H1 (cell line): ENCODE measurements at regions not wholly inside any gene's neighbourhood (a gene's known extent, or its start where the extent isn't known, plus 50 kb on each side); places are given as distances from the start of the nearest gene placed in this dataset.

Source experiments
- CTCF ChIA-PET: fragments of 300-600 bp; sonication (Branson Sonifier 250); formaldehyde crosslinking; loops from one replicate; lab custom pipeline; 2021; ENCODE audit not compliant: partially characterized antibody; lab: Charles Lee
- POLR2A ChIA-PET: fragments of 300-600 bp; sonication (Branson Sonifier 250); formaldehyde crosslinking; loops from one replicate; lab custom pipeline; 2021; ENCODE audit warnings: inconsistent platforms; ENCODE audit not compliant: partially characterized antibody; lab: Charles Lee
- DNase-seq, 2 experiments: peaks; one replicate each; pipeline versions ENCODE4 v3.0.0 to v3.0.0-alpha.2; 2010 to 2022; ENCODE audit warnings: low spot score in 2 of 2, low read depth in 1 of 2, mixed read lengths in 1 of 2
- FAIRE-seq: peaks from 2 replicates; lab custom pipeline; 2011; peaks lifted over from hg19 to GRCh38; lab: Jason Lieb, UNC
- H2AFZ ChIP-seq: 2 replicates; pipeline ENCODE4 v1.8.1; 2012; ENCODE audit warnings: low read length, inconsistent platforms
- H2AK5ac ChIP-seq: 2 replicates; pipeline ENCODE4 v1.6.1; 2013; ENCODE audit warnings: low read depth, low read length
- H2BK120ac ChIP-seq: replicated peaks from 2 replicates; pipeline ENCODE3; 2013; ENCODE audit warnings: low read depth, low read length, inconsistent platforms
- H2BK12ac ChIP-seq: 2 replicates; pipeline ENCODE4 v1.6.1; 2013; ENCODE audit warnings: low read depth, low read length
- H2BK15ac ChIP-seq: 2 replicates; pipeline ENCODE4 v1.6.1; 2013; ENCODE audit warnings: low read length
- H2BK20ac ChIP-seq: 2 replicates; pipeline ENCODE4 v1.6.1; 2013; ENCODE audit warnings: low read length
- H2BK5ac ChIP-seq: 2 replicates; pipeline ENCODE4 v1.6.1; 2013; ENCODE audit warnings: low read depth, low read length
- H3K14ac ChIP-seq: 2 replicates; pipeline ENCODE4 v1.6.1; 2013; ENCODE audit warnings: inconsistent platforms; ENCODE audit not compliant: insufficient read length
- H3K18ac ChIP-seq: 2 replicates; pipeline ENCODE4 v1.6.1; 2013; ENCODE audit warnings: low read length; ENCODE audit errors: extremely low read depth
- H3K23ac ChIP-seq: 2 replicates; pipeline ENCODE4 v1.6.1; 2013; ENCODE audit warnings: inconsistent platforms; ENCODE audit not compliant: insufficient read length
- H3K23me2 ChIP-seq: 2 replicates; pipeline ENCODE4 v1.6.1; 2013; ENCODE audit warnings: low read depth, low read length
- H3K27ac ChIP-seq: 2 replicates; pipeline ENCODE4 v1.6.1; 2011; ENCODE audit warnings: low read depth, low read length, inconsistent platforms
- H3K27me3 ChIP-seq, 4 experiments: replicated peaks in 1 of 4; 1 replicate in 1 of 4; 2 replicates in 3 of 4; pipeline versions ENCODE4 v1.6.1 to v1.8.1; 2011 to 2013; ENCODE audit warnings: low read length in 3 of 4, mild to moderate bottlenecking in 3 of 4, inconsistent platforms in 2 of 4, mixed read lengths in 2 of 4, moderate library complexity in 1 of 4; ENCODE audit not compliant: control insufficient read depth in 3 of 4, insufficient read depth in 3 of 4; ENCODE audit errors: extremely low read depth in 1 of 4
- H3K36me3 ChIP-seq, 4 experiments: 2 replicates each; pipeline versions ENCODE4 v1.6.1 to v1.8.1; 2011 to 2013; ENCODE audit warnings: mild to moderate bottlenecking in 4 of 4, low read length in 3 of 4, moderate library complexity in 2 of 4, control low read depth in 1 of 4, inconsistent platforms in 1 of 4; ENCODE audit not compliant: insufficient read depth in 4 of 4, control insufficient read depth in 2 of 4
- H3K4ac ChIP-seq: replicated peaks from 2 replicates; pipeline ENCODE3; 2013; ENCODE audit warnings: low read length, low read depth, mixed read lengths, inconsistent platforms; ENCODE audit not compliant: insufficient read length
- H3K4me1 ChIP-seq, 4 experiments: replicated peaks in 1 of 4; 1 replicate in 1 of 4; 2 replicates in 3 of 4; pipeline versions ENCODE4 v1.6.1 to v1.8.1; 2011 to 2013; ENCODE audit warnings: low read length in 3 of 4, inconsistent platforms in 2 of 4, mixed read lengths in 1 of 4; ENCODE audit not compliant: insufficient read depth in 4 of 4, control insufficient read depth in 3 of 4
- H3K4me2 ChIP-seq, 2 experiments: 2 replicates each; pipeline versions ENCODE4 v1.6.1 to v1.8.1; 2011 to 2013; ENCODE audit warnings: low read depth in 2 of 2, low read length in 2 of 2, control low read depth in 1 of 2, inconsistent platforms in 1 of 2, mild to moderate bottlenecking in 1 of 2; ENCODE audit not compliant: insufficient read depth in 1 of 2
- H3K4me3 ChIP-seq, 4 experiments: fragments of 200-600, 300-600 bp in 1 of 4; sonication (generic), shearing (Covaris generic), sonication (Bioruptor Twin) in 1 of 4; 2 replicates each; pipeline versions ENCODE4 v1.5.1 to v1.8.1; 2011 to 2016; ENCODE audit warnings: low read length in 4 of 4, low read depth in 3 of 4, control low read depth in 2 of 4, inconsistent platforms in 2 of 4, mild to moderate bottlenecking in 2 of 4, mixed read lengths in 1 of 4, moderate library complexity in 1 of 4; ENCODE audit not compliant: insufficient read depth in 2 of 4; ENCODE audit errors: extremely low read depth in 1 of 4
- H3K56ac ChIP-seq: replicated peaks from 2 replicates; pipeline ENCODE3; 2013; ENCODE audit warnings: low read depth, mild to moderate bottlenecking, mixed read lengths, low read length, inconsistent platforms; ENCODE audit not compliant: insufficient read length
- H3K79me1 ChIP-seq: 2 replicates; pipeline ENCODE4 v1.6.1; 2013; ENCODE audit warnings: low read depth, low read length, control low read depth
- H3K79me2 ChIP-seq, 2 experiments: 2 replicates each; pipeline versions ENCODE4 v1.6.1 to v1.8.1; 2012 to 2013; ENCODE audit warnings: low read length in 2 of 2, mild to moderate bottlenecking in 2 of 2, inconsistent platforms in 1 of 2; ENCODE audit not compliant: insufficient read depth in 2 of 2, control insufficient read depth in 1 of 2
- H3K9ac ChIP-seq, 4 experiments: replicated peaks in 1 of 4; 1 replicate in 1 of 4; 2 replicates in 3 of 4; pipeline versions ENCODE4 v1.6.1 to v1.8.1; 2011 to 2013; ENCODE audit warnings: low read depth in 3 of 4, low read length in 3 of 4, control low read depth in 2 of 4, mild to moderate bottlenecking in 2 of 4, moderate library complexity in 2 of 4, inconsistent platforms in 1 of 4; ENCODE audit errors: extremely low read depth in 1 of 4
- H3K9me3 ChIP-seq, 2 experiments: 2 replicates each; pipeline versions ENCODE4 v1.6.1 to v1.8.1; 2012 to 2013; ENCODE audit warnings: mild to moderate bottlenecking in 2 of 2, moderate library complexity in 2 of 2, control low read depth in 1 of 2, inconsistent platforms in 1 of 2, low read depth in 1 of 2, low read length in 1 of 2, mixed read lengths in 1 of 2; ENCODE audit not compliant: insufficient read depth in 2 of 2
- H4K20me1 ChIP-seq, 2 experiments: replicated peaks in 1 of 2; 2 replicates each; pipeline versions ENCODE3 to v1.8.1; 2011 to 2013; ENCODE audit warnings: inconsistent platforms in 2 of 2, low read length in 2 of 2, mild to moderate bottlenecking in 1 of 2; ENCODE audit not compliant: insufficient read depth in 2 of 2, control insufficient read depth in 1 of 2
- H4K5ac ChIP-seq: 2 replicates; pipeline ENCODE4 v1.6.1; 2013; ENCODE audit warnings: low read length, low read depth, mixed read lengths, inconsistent platforms; ENCODE audit not compliant: insufficient read length
- H4K8ac ChIP-seq: 2 replicates; pipeline ENCODE4 v1.8.0; 2013; ENCODE audit warnings: mild to moderate bottlenecking, moderate library complexity, low read length, inconsistent platforms; ENCODE audit not compliant: insufficient read depth; ENCODE audit errors: extremely low read depth
- H4K91ac ChIP-seq: replicated peaks from 2 replicates; pipeline ENCODE3; 2013; ENCODE audit warnings: low read length, mixed read lengths, inconsistent platforms; ENCODE audit not compliant: insufficient read length
- ASH2L ChIP-seq: fragments of 200-600, 300-600 bp; sonication (generic); IDR thresholded peaks from one replicate; pipeline ENCODE4 v1.7.1; 2017; ENCODE audit warnings: low read length
- BRCA1 ChIP-seq: IDR thresholded peaks from 2 replicates; pipeline ENCODE4 v1.6.1; 2012; ENCODE audit warnings: low read depth, low read length, improper control_type of control experiment
- CEBPB ChIP-seq: IDR thresholded peaks from 2 replicates; pipeline ENCODE4 v1.6.1; 2012; ENCODE audit warnings: low read depth, low read length
- CHD1 ChIP-seq: IDR thresholded peaks from 2 replicates; pipeline ENCODE4 v1.6.1; 2012; ENCODE audit warnings: low read depth, low read length, improper control_type of control experiment
- CHD2 ChIP-seq: IDR thresholded peaks from 2 replicates; pipeline ENCODE4 v1.6.1; 2012; ENCODE audit warnings: low read length, improper control_type of control experiment
- CREB1 ChIP-seq: IDR thresholded peaks from 2 replicates; pipeline ENCODE4 v1.6.1; 2012; ENCODE audit warnings: inconsistent platforms
- GTF2F1 ChIP-seq: IDR thresholded peaks from 2 replicates; pipeline ENCODE4 v1.6.1; 2012; ENCODE audit warnings: low read depth, low read length, improper control_type of control experiment, borderline replicate concordance
- HDAC6 ChIP-seq: IDR thresholded peaks from one replicate; pipeline ENCODE4 v1.7.1; 2012; ENCODE audit warnings: low read depth, mild to moderate bottlenecking, inconsistent platforms, low read length, moderate library complexity
- KDM4A ChIP-seq: IDR thresholded peaks from one replicate; pipeline ENCODE4 v1.7.1; 2012; ENCODE audit warnings: low read depth, mild to moderate bottlenecking, moderate library complexity, low read length, inconsistent platforms; ENCODE audit not compliant: severe bottlenecking
- POU5F1 ChIP-seq: IDR thresholded peaks from 2 replicates; pipeline ENCODE4 v1.6.1; 2011; ENCODE audit warnings: low read depth, mild to moderate bottlenecking, low read length, moderate library complexity
- RBBP5 ChIP-seq: IDR thresholded peaks from 2 replicates; pipeline ENCODE4 v1.7.1; 2012; ENCODE audit warnings: low read depth, mild to moderate bottlenecking, inconsistent platforms, low read length, moderate library complexity, borderline replicate concordance
- RFX5 ChIP-seq: IDR thresholded peaks from 2 replicates; pipeline ENCODE4 v1.6.1; 2011; ENCODE audit warnings: low read depth, low read length, improper control_type of control experiment, borderline replicate concordance
- RNF2 ChIP-seq: fragments of 200-900, 300-1000 bp; sonication (generic); IDR thresholded peaks from 2 replicates; pipeline ENCODE4 v1.7.1; 2016; ENCODE audit warnings: borderline replicate concordance, low read depth, mild to moderate bottlenecking, antibody characterized with exemption, low read length; ENCODE audit not compliant: poor library complexity, severe bottlenecking; ENCODE audit errors: missing control alignments
- SAP30 ChIP-seq: fragments of 300-600 bp; sonication (generic); IDR thresholded peaks from 2 replicates; pipeline ENCODE4 v1.7.1; 2012; ENCODE audit warnings: low read length, moderate library complexity, mild to moderate bottlenecking, inconsistent platforms; ENCODE audit not compliant: insufficient read depth, insufficient replicate concordance
- SIRT6 ChIP-seq: IDR thresholded peaks from one replicate; pipeline ENCODE4 v1.7.1; 2012; ENCODE audit warnings: low read length, inconsistent platforms
- WGBS, 2 experiments: shearing (Covaris generic) in 1 of 2; methylation state at CpG; one replicate each; pipeline versions ENCODE4 v1.1.6 to v1.1.7; 2013 to 2015; ENCODE audit warnings: low lambda C conversion rate in 2 of 2, mixed read lengths in 2 of 2, inconsistent platforms in 1 of 2, low coverage in 1 of 2, missing lambda C conversion rate in 1 of 2; ENCODE audit not compliant: insufficient replicate concordance in 2 of 2, insufficient coverage in 1 of 2, insufficient read length in 1 of 2; ENCODE audit errors: extremely low coverage in 1 of 2, missing lambda C conversion rate in 1 of 2; 5-methylcytosine and 5-hydroxymethylcytosine counted together

GRCh38 chr18:78725426-78725825 lies 254.2 kb upstream of the SALL3 start:
- WGBS, 2 experiments: 96% methylated on average over 10 of the region's 10 CpGs; no CpG with 5 or more reads in 1 of the 2 experiments
- no peak for TF ChIP-seq CHD2
- TF ChIP-seq BRCA1: no peak
- TF ChIP-seq KDM4A: no peak
- TF ChIP-seq SAP30: no peak
- TF ChIP-seq POU5F1: no peak
- no peak for TF ChIP-seq RFX5
- TF ChIP-seq RBBP5: no peak
- no peak for TF ChIP-seq SIRT6
- no peak for TF ChIP-seq CEBPB
- no peak for TF ChIP-seq RNF2
- TF ChIP-seq CREB1: no peak
- no peak for TF ChIP-seq ASH2L
- no peak for TF ChIP-seq CHD1
- no peak for TF ChIP-seq GTF2F1
- no peak for TF ChIP-seq HDAC6
- Histone ChIP-seq H3K23me2 (no peaks in the 10 kb centered on the region), H3K4ac (no peak overlapping the region), H3K4me1 (peaks cover 7 to 28% (median 14%) of the 10 kb centered on the region in 4 experiments), H3K23ac (no peak overlapping the region), H3K79me1 (no peaks in the 10 kb centered on the region), H2BK20ac (no peak overlapping the region), H4K20me1 (no peaks in the 10 kb centered on the region), H4K91ac (no peak overlapping the region), H2AFZ (no peak overlapping the region), H3K4me3 (no peak overlapping the region), H3K18ac (no peak overlapping the region), H3K79me2 (no peaks in the 10 kb centered on the region), H3K27ac (no peak overlapping the region), H3K4me2 (no peak overlapping the region), H3K36me3 (no peaks in the 10 kb centered on the region), H4K8ac (no peak overlapping the region), H4K5ac (no peak overlapping the region), H2BK120ac (no peak overlapping the region), H2BK12ac (no peak overlapping the region), H3K14ac (no peak overlapping the region), H3K27me3 (peaks cover 0 to 2% (median 0%) of the 10 kb centered on the region in 4 experiments; a peak in 1 of 7 replicates), H3K56ac (no peak overlapping the region), H2AK5ac (no peak overlapping the region), H2BK5ac (no peak overlapping the region), H2BK15ac (no peak overlapping the region), H3K9me3 (no peaks in the 10 kb centered on the region), H3K9ac (no peak overlapping the region)
- no peak for DNase-seq
- ChIA-PET POLR2A (no interaction called here), CTCF (interaction anchor here (0.6 kb wide), 2 partner anchors 243 to 398 kb away, joined by 3 read pairs; no protein-coding TSS in a partner anchor)
- no peak for FAIRE-seq
